Thyroid gland (tissue), 4 donors: ENCODE measurements at regions not wholly inside any gene's neighbourhood (a gene's known extent, or its start where the extent isn't known, plus 50 kb on each side); places are given as distances from the start of the nearest gene placed in this dataset.

Experiments used
- DNase-seq, 2 donors: peaks; one replicate each; pipeline ENCODE4 v3.0.0-alpha.2; 2019
- H3K27ac ChIP-seq, 3 donors: fragments of 200-600 bp; sonication (generic); 1 replicate in 2 of 3; 2 replicates in 1 of 3; pipeline ENCODE4 v1.5.1; 2016 to 2019; ENCODE audit warnings: mild to moderate bottlenecking in 1 of 3, moderate library complexity in 1 of 3
- H3K27me3 ChIP-seq: fragments of 200-600 bp; sonication (generic); one replicate; pipeline ENCODE4 v1.5.1; 2019
- H3K36me3 ChIP-seq, 2 donors: fragments of 200-600 bp; sonication (generic); one replicate each; pipeline ENCODE4 v1.5.1; 2016 to 2019
- H3K4me1 ChIP-seq, 2 donors: fragments of 200-600 bp; sonication (generic); one replicate each; pipeline ENCODE4 v1.5.1; 2017 to 2019
- H3K4me3 ChIP-seq, 3 donors: fragments of 200-600 bp; sonication (generic); replicated peaks in 1 of 3; 1 replicate in 2 of 3; 2 replicates in 1 of 3; pipeline ENCODE4 v1.5.1; 2016; ENCODE audit warnings: mild to moderate bottlenecking in 1 of 3
- H3K9me3 ChIP-seq: fragments of 200-600 bp; sonication (generic); one replicate; pipeline ENCODE4 v1.5.1; 2017
- POLR2A ChIP-seq, 2 donors: fragments of 450-650 bp; IDR thresholded peaks; one replicate each; pipeline ENCODE4 v1.6.1; 2017; ENCODE audit warnings: antibody characterized with exemption in 2 of 2, mild to moderate bottlenecking in 2 of 2, moderate library complexity in 1 of 2
- WGBS, 2 donors: methylation state at CpG; one replicate each; pipeline ENCODE4 v1.1.5; 2017; 5-methylcytosine and 5-hydroxymethylcytosine counted together
- intact Hi-C: fragments of 100-400 bp; cut with DNase I; formaldehyde crosslinking; loops from one replicate; pipeline ENCODE4 v1.15.1; 2023
- TF ChIP-seq, protein P1 (sequence below), 6 experiments: fragments of 200-600 bp in 3 of 6; fragments of 450-650 bp in 3 of 6; sonication (generic) in 3 of 6; IDR thresholded peaks; one replicate each; pipeline ENCODE4 v1.5.1; 2016 to 2019; ENCODE audit warnings: antibody characterized with exemption in 6 of 6, mild to moderate bottlenecking in 2 of 6, inconsistent platforms in 1 of 6, moderate library complexity in 1 of 6

DNA sequence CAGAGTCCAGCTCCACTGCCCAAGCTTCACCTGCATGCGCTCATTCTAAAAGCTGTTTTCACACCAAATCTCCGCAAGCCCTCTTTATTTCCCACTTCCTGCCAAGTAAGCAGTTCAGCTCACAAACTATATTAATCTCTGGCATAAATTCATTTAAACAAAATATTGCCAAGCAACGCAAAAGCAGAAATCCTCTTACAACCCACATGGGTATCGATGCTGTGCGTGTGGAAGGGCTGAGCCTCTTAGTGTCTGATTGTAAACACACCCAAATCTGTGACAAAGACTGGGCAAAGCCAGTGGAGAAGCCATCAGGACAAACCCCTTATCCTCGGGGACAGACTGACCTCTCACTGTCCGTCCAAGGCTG, 124.3 kb upstream of the ATP2B2 start:
- WGBS, 2 donors: 70% methylated on average over 7 of the region's 7 CpGs
- intact Hi-C loops: no loop called here
- Histone ChIP-seq H3K9me3 (no peaks in the 10 kb centered on the region), H3K4me1 (no peaks in the 10 kb centered on the region), H3K27me3 (no peaks in the 10 kb centered on the region), H3K27ac (no peak overlapping the region), H3K4me3 (no peak overlapping the region), H3K36me3 (no peaks in the 10 kb centered on the region)
- no peak for TF ChIP-seq POLR2A (IDR thresholded peaks at IDR 0.05)
- TF ChIP-seq, protein P1, sequence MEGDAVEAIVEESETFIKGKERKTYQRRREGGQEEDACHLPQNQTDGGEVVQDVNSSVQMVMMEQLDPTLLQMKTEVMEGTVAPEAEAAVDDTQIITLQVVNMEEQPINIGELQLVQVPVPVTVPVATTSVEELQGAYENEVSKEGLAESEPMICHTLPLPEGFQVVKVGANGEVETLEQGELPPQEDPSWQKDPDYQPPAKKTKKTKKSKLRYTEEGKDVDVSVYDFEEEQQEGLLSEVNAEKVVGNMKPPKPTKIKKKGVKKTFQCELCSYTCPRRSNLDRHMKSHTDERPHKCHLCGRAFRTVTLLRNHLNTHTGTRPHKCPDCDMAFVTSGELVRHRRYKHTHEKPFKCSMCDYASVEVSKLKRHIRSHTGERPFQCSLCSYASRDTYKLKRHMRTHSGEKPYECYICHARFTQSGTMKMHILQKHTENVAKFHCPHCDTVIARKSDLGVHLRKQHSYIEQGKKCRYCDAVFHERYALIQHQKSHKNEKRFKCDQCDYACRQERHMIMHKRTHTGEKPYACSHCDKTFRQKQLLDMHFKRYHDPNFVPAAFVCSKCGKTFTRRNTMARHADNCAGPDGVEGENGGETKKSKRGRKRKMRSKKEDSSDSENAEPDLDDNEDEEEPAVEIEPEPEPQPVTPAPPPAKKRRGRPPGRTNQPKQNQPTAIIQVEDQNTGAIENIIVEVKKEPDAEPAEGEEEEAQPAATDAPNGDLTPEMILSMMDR (IDR thresholded peaks at IDR 0.05): no peak
- no peak for DNase-seq

GRCh38 chr3:10631224-10631623, 125.8 kb upstream of the ATP2B2 start:
- no peak for TF ChIP-seq POLR2A (IDR thresholded peaks at IDR 0.05)
- TF ChIP-seq, protein P1 (IDR thresholded peaks at IDR 0.05): no peak
- 86 to 100% methylated on average over 1 of the region's 1 CpG for WGBS, 2 donors
- no peak overlapping the region for H3K27ac ChIP-seq
- no peaks in the 10 kb centered on the region for H3K9me3 ChIP-seq
- H3K27me3 ChIP-seq: no peaks in the 10 kb centered on the region
- DNase-seq: no peak
- no peaks in the 10 kb centered on the region for H3K4me1 ChIP-seq
- no peak overlapping the region for H3K4me3 ChIP-seq
- H3K36me3 ChIP-seq: no peaks in the 10 kb centered on the region
- intact Hi-C loops: no loop called here

DNA sequence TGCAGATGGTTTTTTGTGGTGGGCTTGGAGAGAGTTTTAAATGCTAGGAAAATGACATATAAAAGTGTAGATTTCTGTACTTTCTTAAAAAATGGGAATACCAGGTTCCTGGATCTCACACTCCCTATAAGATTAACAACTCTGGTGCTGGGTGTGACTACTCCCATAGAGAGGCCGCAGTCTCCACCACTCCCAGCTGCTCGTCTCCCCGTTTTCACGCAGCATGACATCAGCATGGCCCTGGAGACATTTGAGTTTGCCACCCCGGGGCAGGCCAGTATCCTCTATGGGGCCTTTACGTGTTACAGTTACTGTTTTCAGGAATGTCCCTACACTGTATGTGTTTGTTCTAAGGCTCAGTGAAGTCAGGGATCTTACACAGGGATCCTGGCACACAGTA, 126.7 kb upstream of the ATP2B2 start:
- no peaks in the 10 kb centered on the region for H3K36me3 ChIP-seq
- no peaks in the 10 kb centered on the region for H3K4me1 ChIP-seq
- WGBS, 2 donors: 79 to 90% methylated on average over 6 of the region's 6 CpGs
- no peak for DNase-seq
- TF ChIP-seq, protein P1 (IDR thresholded peaks at IDR 0.05): no peak
- TF ChIP-seq POLR2A (IDR thresholded peaks at IDR 0.05): no peak
- no peaks in the 10 kb centered on the region for H3K27me3 ChIP-seq
- H3K4me3 ChIP-seq: no peak overlapping the region
- H3K9me3 ChIP-seq: no peaks in the 10 kb centered on the region
- intact Hi-C loops: no loop called here
- no peak overlapping the region for H3K27ac ChIP-seq

GRCh38 chr3:10632741-10633140, 127.4 kb upstream of the ATP2B2 start:
- TF ChIP-seq, protein P1 (IDR thresholded peaks at IDR 0.05): no peak
- no peak for TF ChIP-seq POLR2A (IDR thresholded peaks at IDR 0.05)
- no peak for DNase-seq
- WGBS, 2 donors: 60 to 84% methylated on average over 1 to 3 of the region's 3 CpGs

DNA sequence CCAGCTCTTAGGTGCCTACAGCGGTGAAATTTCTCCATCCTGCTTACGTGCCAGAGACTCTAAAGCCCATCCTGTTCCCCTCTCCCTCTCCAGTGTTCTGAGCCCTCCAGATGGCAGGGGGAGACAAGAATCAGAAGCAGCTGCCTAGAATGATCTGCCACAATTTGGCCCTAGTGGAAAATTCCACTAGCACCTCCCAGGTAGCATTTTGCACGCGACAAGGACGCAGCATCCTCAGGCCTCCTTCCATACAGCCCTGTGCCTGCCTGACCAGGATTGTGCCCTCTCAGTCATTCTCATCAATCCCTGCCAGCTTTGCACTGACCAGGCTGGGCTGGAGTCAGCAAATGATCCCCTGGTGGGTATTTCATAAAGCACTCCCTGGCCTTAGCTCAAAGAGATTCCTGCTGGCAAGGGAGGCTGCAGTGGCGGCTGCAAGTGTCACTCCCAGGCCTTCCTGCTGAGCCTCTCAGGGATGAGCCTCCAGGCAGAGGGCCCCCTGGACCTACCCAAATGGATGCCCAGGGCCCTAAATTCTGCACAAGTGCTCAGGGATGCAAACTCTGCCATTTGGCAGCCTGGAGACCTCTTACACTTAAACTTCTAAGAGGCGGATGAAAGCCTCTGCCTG, 130.2 kb upstream of the ATP2B2 start:
- no peak overlapping the region for H3K4me3 ChIP-seq
- intact Hi-C loops: no loop called here
- H3K9me3 ChIP-seq: no peaks in the 10 kb centered on the region
- no peak for DNase-seq
- H3K36me3 ChIP-seq: no peaks in the 10 kb centered on the region
- no peaks in the 10 kb centered on the region for H3K4me1 ChIP-seq
- TF ChIP-seq POLR2A (IDR thresholded peaks at IDR 0.05): no peak
- TF ChIP-seq, protein P1 (IDR thresholded peaks at IDR 0.05): no peak
- no peak overlapping the region for H3K27ac ChIP-seq
- no peaks in the 10 kb centered on the region for H3K27me3 ChIP-seq
- WGBS, 2 donors: 63 to 79% methylated on average over 6 to 7 of the region's 7 CpGs

More at GRCh38 chr3:10632741-10633140, 127.4 kb upstream of the ATP2B2 start:
- Histone ChIP-seq H3K27ac (no peak overlapping the region), H3K4me3 (no peak overlapping the region), H3K4me1 (no peaks in the 10 kb centered on the region), H3K9me3 (no peaks in the 10 kb centered on the region), H3K36me3 (no peaks in the 10 kb centered on the region), H3K27me3 (no peaks in the 10 kb centered on the region)
- intact Hi-C loops: no loop called here
